ENCODE measurements at regions not wholly inside any gene's neighbourhood (a gene's known extent, or its start where the extent isn't known, plus 50 kb on each side); places are given as distances from the start of the nearest gene placed in this dataset.

DNA sequence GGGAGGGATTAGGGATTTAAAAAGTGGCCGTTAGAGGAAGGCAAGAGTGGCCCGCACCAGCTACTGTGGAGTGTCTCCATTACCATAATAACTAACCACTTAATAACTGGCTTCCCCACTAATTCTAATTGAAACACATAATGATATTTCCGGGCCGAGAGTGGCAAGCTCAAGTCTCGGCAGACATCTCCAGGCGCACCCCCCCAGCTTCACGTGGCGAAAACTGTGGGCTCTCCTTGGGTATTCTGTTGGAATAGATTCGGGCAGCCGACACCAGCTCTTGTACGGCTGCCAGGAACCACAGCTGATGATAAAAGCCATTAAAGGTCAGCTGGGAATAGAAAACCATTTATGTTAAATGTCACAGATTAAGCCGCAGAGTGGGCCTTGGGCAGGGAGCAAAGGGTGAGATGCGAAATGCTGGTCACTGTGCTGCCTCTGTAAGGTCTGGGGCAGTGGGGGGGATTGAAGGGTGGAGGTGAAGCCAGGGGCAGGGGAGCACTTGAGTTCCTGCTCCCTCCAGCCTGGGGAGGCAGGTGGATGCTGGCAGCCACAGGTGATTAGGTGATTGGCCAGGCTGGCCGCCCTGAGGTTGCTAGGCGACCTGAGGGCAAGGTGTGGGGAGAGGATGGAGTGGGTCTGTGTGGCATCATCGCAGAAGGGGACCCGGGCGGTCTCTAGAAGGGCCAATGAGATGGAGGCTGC lies 115.6 kb upstream of the SDK2 start:
- Histone ChIP-seq H3K9me3 (no peaks in the 10 kb centered on the region), H3K27me3 (peaks cover 0 to 3% (median 0%) of the 10 kb centered on the region in 9 donors), H3K36me3 (no peaks in the 10 kb centered on the region), H3K4me1 (peaks cover 0 to 22% (median 8%) of the 10 kb centered on the region in 12 donors), H3K27ac (peak overlapping the region in 4 of 12 donors; percentile 39 to 64 (median 54)), H3K4me3 (no peak overlapping the region)
- WGBS, 4 donors, result 45 to 62% (median 51%) methylated on average over 18 of the region's 18 CpGs
- peak; percentile 24 to 75 (median 53) for ATAC-seq
- TF ChIP-seq CTCF (IDR thresholded peaks at IDR 0.05) (no peak), POLR2A (IDR thresholded peaks at IDR 0.05) (no peak)
- intact Hi-C loops (cut with DNase I), result no loop called here
- DNase-seq, result peak in 3 of 5 donors; percentile 39 to 56 (median 54)

DNA sequence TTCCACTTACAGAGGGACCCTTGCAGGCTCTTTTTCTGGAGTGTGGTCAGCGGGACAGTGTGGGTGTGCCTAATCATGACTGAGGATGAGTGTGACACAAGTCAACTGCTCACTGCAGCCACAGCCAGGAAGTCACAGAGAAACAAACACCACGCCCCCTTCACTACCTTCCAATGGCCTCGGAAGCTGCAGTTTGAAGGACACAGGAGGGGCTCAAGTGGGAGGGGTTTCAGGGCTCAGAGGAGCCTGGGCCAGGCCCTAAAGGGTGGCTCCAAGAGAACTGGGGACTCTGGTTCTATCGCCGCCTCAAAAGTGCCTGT lies 116.2 kb upstream of the SDK2 start:
- Histone ChIP-seq H3K4me1 (peaks cover 0 to 22% (median 8%) of the 10 kb centered on the region in 12 donors), H3K9me3 (no peaks in the 10 kb centered on the region), H3K4me3 (no peak overlapping the region), H3K36me3 (no peaks in the 10 kb centered on the region), H3K27ac (peak overlapping the region in 3 of 12 donors; percentile 46 to 64 (median 61)), H3K27me3 (peaks cover 0 to 3% (median 0%) of the 10 kb centered on the region in 9 donors)
- DNase-seq, result no peak
- peak in 3 of 4 donors; percentile 5 to 59 (median 39) for ATAC-seq
- intact Hi-C loops (cut with DNase I), result no loop called here
- WGBS, 4 donors, result 67 to 80% (median 77%) methylated on average over 5 of the region's 5 CpGs
- no peak for TF ChIP-seq CTCF (IDR thresholded peaks at IDR 0.05)
- TF ChIP-seq POLR2A (IDR thresholded peaks at IDR 0.05), result no peak

GRCh38 chr17:73765824-73766563 lies 121.7 kb upstream of the SDK2 start:
- intact Hi-C loops (cut with DNase I), result no loop called here
- H3K27me3 ChIP-seq, result no peaks in the 10 kb centered on the region
- WGBS, 4 donors, result 73 to 84% (median 79%) methylated on average over 17 of the region's 17 CpGs
- H3K9me3 ChIP-seq, result no peaks in the 10 kb centered on the region
- no peak overlapping the region for H3K4me3 ChIP-seq
- TF ChIP-seq CTCF (IDR thresholded peaks at IDR 0.05) (no peak), POLR2A (IDR thresholded peaks at IDR 0.05) (no peak)
- peak in 2 of 5 donors; percentile 61 for DNase-seq
- ATAC-seq, result peak in 3 of 4 donors; percentile 14 to 49 (median 38)
- H3K4me1 ChIP-seq, result peaks cover 3 to 44% (median 19%) of the 10 kb centered on the region in 12 donors
- H3K27ac ChIP-seq, result peak overlapping the region in 1 of 12 donors; percentile 48
- no peaks in the 10 kb centered on the region for H3K36me3 ChIP-seq

- no peak for TF ChIP-seq CTCF (IDR thresholded peaks at IDR 0.05)
- TF ChIP-seq POLR2A (IDR thresholded peaks at IDR 0.05), result no peak
- Histone ChIP-seq H3K36me3 (no peaks in the 10 kb centered on the region), H3K9me3 (no peaks in the 10 kb centered on the region), H3K27me3 (no peaks in the 10 kb centered on the region), H3K4me3 (no peak overlapping the region), H3K27ac (no peak overlapping the region), H3K4me1 (peaks cover 8 to 50% (median 27%) of the 10 kb centered on the region in 12 donors)
- intact Hi-C loops (cut with DNase I), result no loop called here
- no peak for ATAC-seq
- WGBS, 4 donors, result 84 to 95% (median 91%) methylated on average over 6 to 7 of the region's 7 CpGs
- no peak for DNase-seq
Measured at GRCh38 chr17:73767696-73768095, 123.5 kb upstream of the SDK2 start.
